ENCODE measurements at regions not wholly inside any gene's neighbourhood (a gene's known extent, or its start where the extent isn't known, plus 50 kb on each side); places are given as distances from the start of the nearest gene placed in this dataset.
A peak's percentile ranks its signal among the peaks of the same experiment; 100 is the strongest.

DNA sequence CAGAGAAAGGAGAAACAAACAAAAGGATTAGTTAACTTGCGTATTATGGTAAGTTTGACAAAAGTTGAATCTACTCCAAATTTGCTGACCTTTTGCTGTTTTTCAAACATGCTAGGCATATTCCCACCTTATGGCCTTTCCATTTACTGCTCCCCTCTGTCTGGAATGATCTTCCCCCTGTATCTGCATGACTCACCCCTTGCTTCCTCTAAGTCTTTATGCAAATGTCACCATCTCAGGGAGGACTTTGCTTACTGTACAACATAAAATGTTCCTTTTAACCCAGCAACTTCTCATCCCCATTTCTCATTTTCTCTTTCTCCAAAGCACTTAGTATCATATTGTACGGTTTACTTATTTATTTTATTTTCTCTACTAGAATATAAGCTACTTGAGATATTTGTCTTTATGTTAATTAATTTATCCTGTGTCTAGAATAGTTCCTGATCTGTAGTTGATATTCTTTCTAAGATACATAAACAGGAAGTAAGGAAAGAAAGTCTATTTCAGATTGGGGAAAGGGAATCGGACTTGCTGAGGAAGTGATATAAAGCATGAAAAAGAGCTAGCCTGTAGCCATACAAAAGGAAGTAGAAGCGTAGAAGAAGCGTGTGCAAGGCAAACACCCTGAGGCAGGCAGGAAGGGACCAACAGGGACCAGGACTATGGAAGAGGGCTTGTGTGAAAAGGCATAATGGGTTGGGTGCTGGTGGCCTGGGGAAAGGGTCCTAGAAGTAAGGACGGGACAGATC is 144.9 kb upstream of the ERBB4 start:
- no peaks in the 10 kb centered on the region for H4K20me1 ChIP-seq (ENCODE audit: insufficient read depth, low read length, poor library complexity, severe bottlenecking)

DNA sequence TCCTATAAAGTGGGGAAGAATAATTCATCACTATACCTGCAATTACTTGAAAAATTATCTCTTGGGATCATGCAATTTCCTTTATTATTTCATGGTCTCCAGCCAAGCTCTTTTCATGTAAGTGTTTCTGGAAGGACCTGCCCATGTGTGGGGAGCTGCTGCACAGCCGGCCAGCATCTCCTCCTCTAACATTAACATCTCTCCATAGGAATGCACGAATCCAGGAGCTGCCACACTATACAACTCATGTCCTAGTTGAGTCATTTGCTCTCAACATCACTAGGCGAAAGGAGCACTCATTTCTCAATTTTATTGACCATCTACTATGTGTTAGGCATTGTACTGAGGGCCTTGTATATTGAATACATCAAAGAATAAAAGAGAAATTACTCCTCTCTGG is 144.3 kb upstream of the ERBB4 start:
- no peak overlapping the region for H3K4me3 ChIP-seq (ENCODE audit: low read length, poor library complexity, severe bottlenecking)
- no peak overlapping the region for H2AFZ ChIP-seq (ENCODE audit: low read length)
- TF ChIP-seq, protein P1, sequence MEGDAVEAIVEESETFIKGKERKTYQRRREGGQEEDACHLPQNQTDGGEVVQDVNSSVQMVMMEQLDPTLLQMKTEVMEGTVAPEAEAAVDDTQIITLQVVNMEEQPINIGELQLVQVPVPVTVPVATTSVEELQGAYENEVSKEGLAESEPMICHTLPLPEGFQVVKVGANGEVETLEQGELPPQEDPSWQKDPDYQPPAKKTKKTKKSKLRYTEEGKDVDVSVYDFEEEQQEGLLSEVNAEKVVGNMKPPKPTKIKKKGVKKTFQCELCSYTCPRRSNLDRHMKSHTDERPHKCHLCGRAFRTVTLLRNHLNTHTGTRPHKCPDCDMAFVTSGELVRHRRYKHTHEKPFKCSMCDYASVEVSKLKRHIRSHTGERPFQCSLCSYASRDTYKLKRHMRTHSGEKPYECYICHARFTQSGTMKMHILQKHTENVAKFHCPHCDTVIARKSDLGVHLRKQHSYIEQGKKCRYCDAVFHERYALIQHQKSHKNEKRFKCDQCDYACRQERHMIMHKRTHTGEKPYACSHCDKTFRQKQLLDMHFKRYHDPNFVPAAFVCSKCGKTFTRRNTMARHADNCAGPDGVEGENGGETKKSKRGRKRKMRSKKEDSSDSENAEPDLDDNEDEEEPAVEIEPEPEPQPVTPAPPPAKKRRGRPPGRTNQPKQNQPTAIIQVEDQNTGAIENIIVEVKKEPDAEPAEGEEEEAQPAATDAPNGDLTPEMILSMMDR (conservative IDR thresholded peaks at IDR 0.05; ENCODE audit: low read length) = no peak
- no peak for TF ChIP-seq EZH2phosphoT487 (IDR thresholded peaks at IDR 0.05; ENCODE audit: borderline replicate concordance)
- H3K36me3 ChIP-seq (ENCODE audit: insufficient read depth, low read length) = no peaks in the 10 kb centered on the region
- no peaks in the 10 kb centered on the region for H3F3A ChIP-seq (ENCODE audit: low read depth)
- H4K20me1 ChIP-seq (ENCODE audit: insufficient read depth, low read length, poor library complexity, severe bottlenecking) = no peaks in the 10 kb centered on the region
- H3K4me2 ChIP-seq (ENCODE audit: low read depth, low read length, poor library complexity, severe bottlenecking) = no peak overlapping the region
- H3K9me2 ChIP-seq (replicated peaks; ENCODE audit: low read depth, low read length) = no peaks in the 10 kb centered on the region
- H3K4me1 ChIP-seq (ENCODE audit: insufficient read depth, low read length, poor library complexity, severe bottlenecking) = peaks cover 5% of the 10 kb centered on the region
- no peaks in the 10 kb centered on the region for H3K79me2 ChIP-seq (ENCODE audit: insufficient read depth, low read length)
- H3K9ac ChIP-seq (ENCODE audit: low read depth, low read length, poor library complexity, severe bottlenecking) = no peak overlapping the region
- no peaks in the 10 kb centered on the region for H3K27me3 ChIP-seq (ENCODE audit: insufficient read depth, low read length, poor library complexity, severe bottlenecking)
- no peaks in the 10 kb centered on the region for H3K9me3 ChIP-seq (ENCODE audit: insufficient read depth, low read depth, low read length)

More for the DNA sequence above, 144.9 kb upstream of the ERBB4 start:
- H3K4me1 ChIP-seq (ENCODE audit: insufficient read depth, low read length, poor library complexity, severe bottlenecking) = peaks cover 5% of the 10 kb centered on the region
- no peak overlapping the region for H3K4me3 ChIP-seq (ENCODE audit: low read length, poor library complexity, severe bottlenecking)
- H3K36me3 ChIP-seq (ENCODE audit: insufficient read depth, low read length) = no peaks in the 10 kb centered on the region
- no peaks in the 10 kb centered on the region for H3F3A ChIP-seq (ENCODE audit: low read depth)
- H3K4me2 ChIP-seq (ENCODE audit: low read depth, low read length, poor library complexity, severe bottlenecking) = no peak overlapping the region
- no peak overlapping the region for H3K9ac ChIP-seq (ENCODE audit: low read depth, low read length, poor library complexity, severe bottlenecking)
- H3K27me3 ChIP-seq (ENCODE audit: insufficient read depth, low read length, poor library complexity, severe bottlenecking) = no peaks in the 10 kb centered on the region
- TF ChIP-seq, protein P1 (conservative IDR thresholded peaks at IDR 0.05; ENCODE audit: low read length) = no peak
- TF ChIP-seq EZH2phosphoT487 (IDR thresholded peaks at IDR 0.05; ENCODE audit: borderline replicate concordance) = no peak
- no peaks in the 10 kb centered on the region for H3K9me3 ChIP-seq (ENCODE audit: insufficient read depth, low read depth, low read length)
- H3K79me2 ChIP-seq (ENCODE audit: insufficient read depth, low read length) = no peaks in the 10 kb centered on the region
- H3K9me2 ChIP-seq (replicated peaks; ENCODE audit: low read depth, low read length) = no peaks in the 10 kb centered on the region
- H2AFZ ChIP-seq (ENCODE audit: low read length) = peak overlapping the region; percentile 31; the same call in 1 of the 2 replicates

DNA sequence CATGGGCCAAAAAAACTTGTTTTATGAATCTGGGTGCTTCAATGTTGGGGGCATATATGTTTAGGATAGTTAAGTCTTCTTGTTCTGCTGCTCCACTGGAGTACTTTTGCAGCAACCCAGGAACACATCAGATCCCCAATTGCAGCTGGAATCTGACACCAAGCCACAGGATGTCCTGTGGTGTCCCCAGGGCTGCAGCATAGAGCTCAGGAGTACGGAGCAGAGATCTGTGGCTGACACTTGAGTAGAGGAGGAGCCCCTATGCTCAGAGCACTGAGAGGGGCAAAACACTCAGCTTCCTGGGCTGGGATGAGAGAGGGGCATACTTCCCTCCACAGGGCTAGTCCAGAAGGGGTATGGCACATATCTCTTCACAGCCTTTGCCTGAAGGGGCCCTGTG is 138.9 kb upstream of the ERBB4 start:
- no peak overlapping the region for H2AFZ ChIP-seq (ENCODE audit: low read length)
- no peak overlapping the region for H3K4me3 ChIP-seq (ENCODE audit: low read length, poor library complexity, severe bottlenecking)
- H3F3A ChIP-seq (ENCODE audit: low read depth) = no peaks in the 10 kb centered on the region
- H3K27me3 ChIP-seq (ENCODE audit: insufficient read depth, low read length, poor library complexity, severe bottlenecking) = no peaks in the 10 kb centered on the region
- H3K79me2 ChIP-seq (ENCODE audit: insufficient read depth, low read length) = no peaks in the 10 kb centered on the region
- no peak for TF ChIP-seq EZH2phosphoT487 (IDR thresholded peaks at IDR 0.05; ENCODE audit: borderline replicate concordance)
- TF ChIP-seq, protein P1 (conservative IDR thresholded peaks at IDR 0.05; ENCODE audit: low read length) = no peak
- no peaks in the 10 kb centered on the region for H3K9me2 ChIP-seq (replicated peaks; ENCODE audit: low read depth, low read length)
- no peaks in the 10 kb centered on the region for H3K9me3 ChIP-seq (ENCODE audit: insufficient read depth, low read depth, low read length)
- no peak overlapping the region for H3K9ac ChIP-seq (ENCODE audit: low read depth, low read length, poor library complexity, severe bottlenecking)
- H3K4me1 ChIP-seq (ENCODE audit: insufficient read depth, low read length, poor library complexity, severe bottlenecking) = peaks cover 5% of the 10 kb centered on the region
- no peaks in the 10 kb centered on the region for H4K20me1 ChIP-seq (ENCODE audit: insufficient read depth, low read length, poor library complexity, severe bottlenecking)
- H3K4me2 ChIP-seq (ENCODE audit: low read depth, low read length, poor library complexity, severe bottlenecking) = no peak overlapping the region
- no peaks in the 10 kb centered on the region for H3K36me3 ChIP-seq (ENCODE audit: insufficient read depth, low read length)
